GM12878 (cell line): ENCODE measurements at regions not wholly inside any gene's neighbourhood (a gene's known extent, or its start where the extent isn't known, plus 50 kb on each side); places are given as distances from the start of the nearest gene placed in this dataset.

Experiments used
- ATAC-seq: fragments of 200-7000 bp; cut with Tn5 transposase; 3 replicates; pipeline ENCODE4 v1.9.1; 2020; ENCODE audit warnings: mild to moderate bottlenecking, moderate library complexity
- BruUV-seq: library from RNA; stranded (reverse); fragments of 400-500 nt; replicated peaks from 2 replicates; lab custom pipeline; 2021; lab: Mats Ljungman, UMichigan
- CTCF ChIA-PET: fragments of 300-600 bp; sonication (Branson Sonifier 250); formaldehyde crosslinking; extraction: SDS; loops from one replicate; lab custom pipeline; 2021; ENCODE audit warnings: inconsistent platforms; lab: Yijun Ruan, JAX
- POLR2A ChIA-PET: fragments of 350-600 bp; formaldehyde crosslinking; extraction: SDS; loops from one replicate; lab custom pipeline; 2021; ENCODE audit warnings: inconsistent platforms; lab: Charles Lee
- RAD21 ChIA-PET: fragments of 300-600 bp; sonication (Branson Sonifier 250); formaldehyde crosslinking; loops from one replicate; lab custom pipeline; 2023; ENCODE audit warnings: antibody characterized with exemption; ENCODE audit not compliant: unreplicated experiment; lab: Charles Lee
- SMC1A ChIA-PET: fragments of 300-600 bp; sonication (Branson Sonifier 250); formaldehyde crosslinking; loops from one replicate; lab custom pipeline; 2023; ENCODE audit not compliant: unreplicated experiment, uncharacterized antibody; lab: Charles Lee
- DNase-seq: peaks from one replicate; pipeline ENCODE4 v3.0.0-alpha.2; 2011; ENCODE audit warnings: low read depth, low spot score
- FAIRE-seq: peaks from 3 replicates; lab custom pipeline; 2011; peaks lifted over from hg19 to GRCh38; lab: Jason Lieb, UNC
- H2AFZ ChIP-seq: 2 replicates; pipeline ENCODE4 v1.6.0; 2011; ENCODE audit warnings: low read depth, low read length, control low read depth; ENCODE audit not compliant: control insufficient read depth
- H3K27ac ChIP-seq: 2 replicates; pipeline ENCODE4 v1.5.1; 2011; ENCODE audit warnings: control low read depth; ENCODE audit not compliant: control insufficient read depth, insufficient read depth
- H3K27me3 ChIP-seq, 2 experiments: replicated peaks in 1 of 2; 2 replicates each; pipeline versions ENCODE4 v1.6.0 to v1.6.1; 2011; ENCODE audit warnings: low read length in 1 of 2; ENCODE audit not compliant: control insufficient read depth in 2 of 2, insufficient read depth in 2 of 2
- H3K36me3 ChIP-seq, 2 experiments: 2 replicates each; pipeline ENCODE4 v1.5.1; 2011; ENCODE audit warnings: low read length in 1 of 2; ENCODE audit not compliant: control insufficient read depth in 2 of 2, insufficient read depth in 2 of 2
- H3K4me1 ChIP-seq: 2 replicates; pipeline ENCODE4 v1.6.1; 2011; ENCODE audit warnings: mild to moderate bottlenecking, low read length, moderate library complexity, mixed read lengths; ENCODE audit not compliant: control insufficient read depth, insufficient read depth
- H3K4me2 ChIP-seq: 2 replicates; pipeline ENCODE4 v1.6.0; 2011; ENCODE audit warnings: control low read depth; ENCODE audit not compliant: control insufficient read depth, insufficient read depth
- H3K4me3 ChIP-seq: fragments of 200-600 bp; sonication (generic); 2 replicates; pipeline ENCODE4 v1.5.1; 2016
- H3K79me2 ChIP-seq: 2 replicates; pipeline ENCODE4 v1.6.0; 2011; ENCODE audit warnings: low read length; ENCODE audit not compliant: control insufficient read depth, insufficient read depth
- H3K9ac ChIP-seq: 2 replicates; pipeline ENCODE4 v1.8.0; 2011; ENCODE audit warnings: low read length, control low read depth, mixed read lengths; ENCODE audit not compliant: control insufficient read depth, insufficient read depth
- H3K9me3 ChIP-seq: replicated peaks from 3 replicates; pipeline ENCODE4 v1.5.1; 2011; ENCODE audit warnings: mild to moderate bottlenecking, low read length; ENCODE audit not compliant: control insufficient read depth, insufficient read depth
- H4K20me1 ChIP-seq: 2 replicates; pipeline ENCODE4 v1.6.0; 2011; ENCODE audit not compliant: control insufficient read depth, insufficient read depth
- BACH1 ChIP-seq: fragments of 450-650 bp; IDR thresholded peaks from 2 replicates; pipeline ENCODE4 v1.6.1; 2017; ENCODE audit warnings: mild to moderate bottlenecking, borderline replicate concordance
- CHD2 ChIP-seq: IDR thresholded peaks from 2 replicates; pipeline ENCODE4 v1.6.1; 2011; ENCODE audit warnings: low read depth, low read length, improper control_type of control experiment, borderline replicate concordance
- HDGF ChIP-seq: fragments of 450-650 bp; IDR thresholded peaks from 2 replicates; pipeline ENCODE4 v1.6.1; 2016; ENCODE audit warnings: antibody characterized with exemption
- NR2C2 ChIP-seq: IDR thresholded peaks from 2 replicates; pipeline ENCODE4 v1.6.1; 2011; ENCODE audit warnings: borderline replicate concordance, low read depth; ENCODE audit not compliant: control insufficient read depth, insufficient read length
- PAX5 ChIP-seq: IDR thresholded peaks from 2 replicates; pipeline ENCODE4 v1.6.1; 2011; ENCODE audit warnings: low read depth, low read length, borderline replicate concordance
- POLR2AphosphoS5 ChIP-seq: IDR thresholded peaks from 2 replicates; pipeline ENCODE4 v1.6.1; 2011; ENCODE audit warnings: mild to moderate bottlenecking, low read length, inconsistent platforms
- RUNX3 ChIP-seq: IDR thresholded peaks from 2 replicates; pipeline ENCODE4 v1.6.1; 2012; ENCODE audit warnings: low read length, inconsistent platforms
- SIN3A ChIP-seq: IDR thresholded peaks from 2 replicates; pipeline ENCODE4 v1.6.1; 2012; ENCODE audit warnings: low read depth, low read length, improper control_type of control experiment
- SREBF2 ChIP-seq: IDR thresholded peaks from 2 replicates; pipeline ENCODE4 v1.6.1; 2012; ENCODE audit warnings: mild to moderate bottlenecking, low read length
- TCF7 ChIP-seq: IDR thresholded peaks from 2 replicates; pipeline ENCODE4 v1.6.1; 2014; ENCODE audit warnings: antibody characterized with exemption, borderline replicate concordance
- WGBS: methylation state at CpG from one replicate; pipeline ENCODE4 v1.1.6; 2016; ENCODE audit warnings: low lambda C conversion rate; ENCODE audit not compliant: insufficient replicate concordance, insufficient coverage; ENCODE audit errors: missing lambda C conversion rate; 5-methylcytosine and 5-hydroxymethylcytosine counted together
- in situ Hi-C: fragments of 300-500 bp; cut with MboI; formaldehyde crosslinking; loops from 9 replicates; pipeline ENCODE4 v1.14.3; 2018; ENCODE audit warnings: mixed read lengths
- intact Hi-C: fragments of 100-400 bp; cut with micrococcal nuclease; formaldehyde crosslinking; loops from one replicate; pipeline ENCODE4 v1.14.2; 2022; ENCODE audit not compliant: unreplicated experiment
- TF ChIP-seq, protein P1 (sequence below): fragments of 450-650 bp; conservative IDR thresholded peaks from 2 replicates; pipeline ENCODE4 v1.6.1; 2017; ENCODE audit warnings: mild to moderate bottlenecking, moderate library complexity
- TF ChIP-seq, protein P2 (sequence below): fragments of 450-650 bp; IDR thresholded peaks from 2 replicates; pipeline ENCODE4 v1.6.1; 2017; ENCODE audit warnings: mild to moderate bottlenecking, moderate library complexity
- TF ChIP-seq, protein P3 (sequence below): fragments of 450-650 bp; IDR thresholded peaks from 2 replicates; pipeline ENCODE4 v1.6.1; 2017; ENCODE audit warnings: mild to moderate bottlenecking, low read depth, inconsistent platforms; ENCODE audit not compliant: poor library complexity, severe bottlenecking

DNA sequence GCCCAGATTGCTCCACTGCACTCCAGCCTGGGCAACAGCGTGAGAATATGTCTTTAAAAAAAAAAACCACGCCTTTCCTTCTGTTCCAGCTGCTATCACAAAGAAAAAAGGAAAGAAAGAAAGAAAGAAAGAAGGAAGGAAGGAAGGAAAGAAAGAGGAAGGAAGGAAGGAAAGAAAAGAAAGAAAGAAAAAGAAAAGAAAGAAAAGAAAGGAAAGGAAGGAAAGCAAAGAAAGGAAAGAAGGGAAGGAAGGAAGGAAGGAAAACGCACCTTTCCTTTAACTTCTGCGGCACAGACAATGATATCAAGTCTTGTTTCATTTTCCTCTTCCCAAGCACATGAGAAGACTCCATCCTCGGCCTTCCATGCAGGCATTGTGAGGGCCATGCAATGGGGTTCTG is 107.4 kb upstream of the NOCT start:
- TF ChIP-seq SREBF2 (no peak), HDGF (no peak), RUNX3 (no peak), POLR2AphosphoS5 (no peak), TCF7 (no peak), NR2C2 (no peak), PAX5 (no peak), SIN3A (no peak), CHD2 (no peak), BACH1 (no peak)
- TF ChIP-seq, protein P1, sequence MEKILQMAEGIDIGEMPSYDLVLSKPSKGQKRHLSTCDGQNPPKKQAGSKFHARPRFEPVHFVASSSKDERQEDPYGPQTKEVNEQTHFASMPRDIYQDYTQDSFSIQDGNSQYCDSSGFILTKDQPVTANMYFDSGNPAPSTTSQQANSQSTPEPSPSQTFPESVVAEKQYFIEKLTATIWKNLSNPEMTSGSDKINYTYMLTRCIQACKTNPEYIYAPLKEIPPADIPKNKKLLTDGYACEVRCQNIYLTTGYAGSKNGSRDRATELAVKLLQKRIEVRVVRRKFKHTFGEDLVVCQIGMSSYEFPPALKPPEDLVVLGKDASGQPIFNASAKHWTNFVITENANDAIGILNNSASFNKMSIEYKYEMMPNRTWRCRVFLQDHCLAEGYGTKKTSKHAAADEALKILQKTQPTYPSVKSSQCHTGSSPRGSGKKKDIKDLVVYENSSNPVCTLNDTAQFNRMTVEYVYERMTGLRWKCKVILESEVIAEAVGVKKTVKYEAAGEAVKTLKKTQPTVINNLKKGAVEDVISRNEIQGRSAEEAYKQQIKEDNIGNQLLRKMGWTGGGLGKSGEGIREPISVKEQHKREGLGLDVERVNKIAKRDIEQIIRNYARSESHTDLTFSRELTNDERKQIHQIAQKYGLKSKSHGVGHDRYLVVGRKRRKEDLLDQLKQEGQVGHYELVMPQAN = no peak
- TF ChIP-seq, protein P2, sequence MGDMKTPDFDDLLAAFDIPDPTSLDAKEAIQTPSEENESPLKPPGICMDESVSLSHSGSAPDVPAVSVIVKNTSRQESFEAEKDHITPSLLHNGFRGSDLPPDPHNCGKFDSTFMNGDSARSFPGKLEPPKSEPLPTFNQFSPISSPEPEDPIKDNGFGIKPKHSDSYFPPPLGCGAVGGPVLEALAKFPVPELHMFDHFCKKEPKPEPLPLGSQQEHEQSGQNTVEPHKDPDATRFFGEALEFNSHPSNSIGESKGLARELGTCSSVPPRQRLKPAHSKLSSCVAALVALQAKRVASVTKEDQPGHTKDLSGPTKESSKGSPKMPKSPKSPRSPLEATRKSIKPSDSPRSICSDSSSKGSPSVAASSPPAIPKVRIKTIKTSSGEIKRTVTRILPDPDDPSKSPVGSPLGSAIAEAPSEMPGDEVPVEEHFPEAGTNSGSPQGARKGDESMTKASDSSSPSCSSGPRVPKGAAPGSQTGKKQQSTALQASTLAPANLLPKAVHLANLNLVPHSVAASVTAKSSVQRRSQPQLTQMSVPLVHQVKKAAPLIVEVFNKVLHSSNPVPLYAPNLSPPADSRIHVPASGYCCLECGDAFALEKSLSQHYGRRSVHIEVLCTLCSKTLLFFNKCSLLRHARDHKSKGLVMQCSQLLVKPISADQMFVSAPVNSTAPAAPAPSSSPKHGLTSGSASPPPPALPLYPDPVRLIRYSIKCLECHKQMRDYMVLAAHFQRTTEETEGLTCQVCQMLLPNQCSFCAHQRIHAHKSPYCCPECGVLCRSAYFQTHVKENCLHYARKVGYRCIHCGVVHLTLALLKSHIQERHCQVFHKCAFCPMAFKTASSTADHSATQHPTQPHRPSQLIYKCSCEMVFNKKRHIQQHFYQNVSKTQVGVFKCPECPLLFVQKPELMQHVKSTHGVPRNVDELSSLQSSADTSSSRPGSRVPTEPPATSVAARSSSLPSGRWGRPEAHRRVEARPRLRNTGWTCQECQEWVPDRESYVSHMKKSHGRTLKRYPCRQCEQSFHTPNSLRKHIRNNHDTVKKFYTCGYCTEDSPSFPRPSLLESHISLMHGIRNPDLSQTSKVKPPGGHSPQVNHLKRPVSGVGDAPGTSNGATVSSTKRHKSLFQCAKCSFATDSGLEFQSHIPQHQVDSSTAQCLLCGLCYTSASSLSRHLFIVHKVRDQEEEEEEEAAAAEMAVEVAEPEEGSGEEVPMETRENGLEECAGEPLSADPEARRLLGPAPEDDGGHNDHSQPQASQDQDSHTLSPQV = no peak
- TF ChIP-seq, protein P3, sequence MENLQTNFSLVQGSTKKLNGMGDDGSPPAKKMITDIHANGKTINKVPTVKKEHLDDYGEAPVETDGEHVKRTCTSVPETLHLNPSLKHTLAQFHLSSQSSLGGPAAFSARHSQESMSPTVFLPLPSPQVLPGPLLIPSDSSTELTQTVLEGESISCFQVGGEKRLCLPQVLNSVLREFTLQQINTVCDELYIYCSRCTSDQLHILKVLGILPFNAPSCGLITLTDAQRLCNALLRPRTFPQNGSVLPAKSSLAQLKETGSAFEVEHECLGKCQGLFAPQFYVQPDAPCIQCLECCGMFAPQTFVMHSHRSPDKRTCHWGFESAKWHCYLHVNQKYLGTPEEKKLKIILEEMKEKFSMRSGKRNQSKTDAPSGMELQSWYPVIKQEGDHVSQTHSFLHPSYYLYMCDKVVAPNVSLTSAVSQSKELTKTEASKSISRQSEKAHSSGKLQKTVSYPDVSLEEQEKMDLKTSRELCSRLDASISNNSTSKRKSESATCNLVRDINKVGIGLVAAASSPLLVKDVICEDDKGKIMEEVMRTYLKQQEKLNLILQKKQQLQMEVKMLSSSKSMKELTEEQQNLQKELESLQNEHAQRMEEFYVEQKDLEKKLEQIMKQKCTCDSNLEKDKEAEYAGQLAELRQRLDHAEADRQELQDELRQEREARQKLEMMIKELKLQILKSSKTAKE = no peak
- CTCF ChIA-PET = no interaction called here
- FAIRE-seq = no peak

More for the DNA sequence above, 107.4 kb upstream of the NOCT start:
- BruUV-seq = no TSS peak
- no peaks in the 10 kb centered on the region for H3K9me3 ChIP-seq
- H3K4me2 ChIP-seq = no peak overlapping the region
- no peak overlapping the region for H2AFZ ChIP-seq
- no peak overlapping the region for H3K4me3 ChIP-seq
- H3K79me2 ChIP-seq = no peaks in the 10 kb centered on the region
- RAD21 ChIA-PET = no interaction called here
- DNase-seq = no peak
- POLR2A ChIA-PET = no interaction called here
- no peak overlapping the region for H3K27ac ChIP-seq
- no peaks in the 10 kb centered on the region for H3K4me1 ChIP-seq
- no peaks in the 10 kb centered on the region for H3K36me3 ChIP-seq
- intact Hi-C loops = no loop called here
- H4K20me1 ChIP-seq = no peaks in the 10 kb centered on the region
- in situ Hi-C loops = no loop called here
- 32% methylated on average over 5 of the region's 5 CpGs for WGBS
- no peak overlapping the region for H3K9ac ChIP-seq
- SMC1A ChIA-PET = no interaction called here
- H3K27me3 ChIP-seq = no peaks in the 10 kb centered on the region
- ATAC-seq = no peak
